CD4-positive, alpha-beta T cell treated with Interleukin-21 for 1 hour (primary cell): ENCODE measurements at regions not wholly inside any gene's neighbourhood (a gene's known extent, or its start where the extent isn't known, plus 50 kb on each side); places are given as distances from the start of the nearest gene placed in this dataset.

Experiments
- DNase-seq: peaks from one replicate; pipeline ENCODE4 v3.0.0-alpha.2; 2020

DNA sequence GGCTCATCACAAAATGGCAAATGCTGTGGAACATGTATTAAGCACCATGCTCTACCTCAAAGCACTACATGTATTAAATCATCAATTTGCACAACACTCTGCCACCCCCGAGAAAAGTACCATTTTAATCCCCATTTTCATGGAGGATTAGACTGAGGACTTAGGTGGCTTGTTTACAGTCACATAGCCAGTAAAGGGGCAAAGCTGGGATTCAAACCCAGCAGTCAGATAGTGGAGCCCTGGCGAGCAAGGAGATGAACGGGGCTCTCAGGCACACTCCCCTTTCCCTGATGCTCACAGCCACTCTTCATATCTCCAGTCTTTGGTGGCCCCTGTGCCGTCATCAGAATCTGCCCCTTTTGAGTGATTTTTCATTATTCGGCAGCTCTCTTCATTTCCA lies 262.9 kb downstream of the DIRAS2 start:
- DNase-seq, result no peak

DNA sequence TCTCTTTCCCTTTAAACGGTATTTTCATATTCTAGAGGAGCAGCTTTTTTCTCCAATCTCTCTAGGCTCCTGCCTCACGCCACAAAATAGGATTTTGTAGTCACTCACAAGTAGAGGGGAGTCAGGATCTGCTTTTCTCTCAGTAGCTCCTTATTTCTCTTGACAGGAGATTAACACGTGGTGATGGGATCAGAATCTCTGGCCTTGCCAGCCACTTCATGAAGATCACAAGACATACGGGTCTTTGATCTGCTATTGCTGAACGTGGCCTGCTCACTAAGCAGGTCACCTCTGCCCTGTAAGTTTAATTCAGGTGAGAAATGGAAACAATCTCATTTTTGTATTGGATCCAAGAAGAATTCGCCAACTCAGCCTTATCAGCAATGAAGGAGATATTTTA lies 257.5 kb downstream of the DIRAS2 start:
- no peak for DNase-seq

DNA sequence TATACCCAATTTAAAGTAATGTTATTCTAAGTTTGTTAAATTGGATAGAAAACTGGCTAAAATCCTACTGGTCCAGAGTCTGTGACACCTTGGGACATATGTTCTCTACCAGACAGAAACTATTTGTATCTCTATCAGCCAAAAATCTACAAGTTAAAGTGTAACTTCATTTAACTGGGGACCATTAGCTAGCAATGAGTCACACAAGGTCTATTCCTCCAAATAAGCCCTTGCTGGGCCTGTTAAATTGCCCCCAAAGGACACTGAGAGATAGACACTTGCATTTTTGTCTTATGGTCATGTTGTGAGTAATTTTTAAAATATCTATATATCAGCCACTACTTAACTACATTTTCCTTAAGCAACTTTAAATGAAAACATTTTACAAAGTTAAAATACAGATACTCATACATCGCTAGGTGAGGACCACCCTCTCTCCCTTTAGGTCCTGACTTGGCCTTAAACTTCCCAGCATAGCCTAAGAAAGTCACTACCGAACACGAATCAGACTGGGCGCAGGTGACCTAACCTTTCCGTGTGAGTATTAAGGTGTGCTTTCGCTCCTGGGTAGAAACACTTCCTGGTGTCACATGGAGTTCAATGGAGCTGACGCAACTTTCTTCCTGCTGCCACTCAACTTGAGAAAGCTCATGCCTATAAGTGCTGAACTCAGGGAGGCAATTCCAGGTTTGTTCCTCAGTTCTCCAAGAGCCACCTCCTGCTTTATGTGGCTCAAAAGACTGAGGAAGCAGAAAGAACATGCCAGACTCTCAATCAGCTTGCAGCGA lies 249.1 kb downstream of the DIRAS2 start:
- no peak for DNase-seq

DNA sequence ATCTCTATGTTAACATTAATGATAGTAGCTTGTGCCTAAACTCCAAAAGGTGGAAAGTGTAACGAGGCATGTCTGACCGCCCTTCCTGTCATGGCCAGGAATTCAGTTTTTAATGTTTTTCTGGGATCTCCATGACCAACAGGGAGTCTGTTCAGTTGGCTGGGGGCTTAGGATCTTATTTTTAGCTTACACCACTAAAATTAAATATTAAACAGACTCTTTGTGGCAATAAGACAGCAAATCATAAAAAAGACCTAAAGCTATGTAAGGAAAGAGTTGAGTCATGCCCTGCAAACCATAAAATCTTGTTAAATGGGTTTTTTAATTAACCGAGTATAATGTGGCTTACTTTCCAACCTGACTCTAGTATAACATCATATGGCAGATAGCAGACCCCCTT lies 247.8 kb downstream of the DIRAS2 start:
- no peak for DNase-seq

GRCh38 chr9:90400091-90400490 lies 242.5 kb downstream of the DIRAS2 start:
- no peak for DNase-seq

GRCh38 chr9:90408659-90409058 lies 234.0 kb downstream of the DIRAS2 start:
- no peak for DNase-seq

GRCh38 chr9:90419221-90419851 lies 223.3 kb downstream of the DIRAS2 start:
- DNase-seq, result no peak

DNA sequence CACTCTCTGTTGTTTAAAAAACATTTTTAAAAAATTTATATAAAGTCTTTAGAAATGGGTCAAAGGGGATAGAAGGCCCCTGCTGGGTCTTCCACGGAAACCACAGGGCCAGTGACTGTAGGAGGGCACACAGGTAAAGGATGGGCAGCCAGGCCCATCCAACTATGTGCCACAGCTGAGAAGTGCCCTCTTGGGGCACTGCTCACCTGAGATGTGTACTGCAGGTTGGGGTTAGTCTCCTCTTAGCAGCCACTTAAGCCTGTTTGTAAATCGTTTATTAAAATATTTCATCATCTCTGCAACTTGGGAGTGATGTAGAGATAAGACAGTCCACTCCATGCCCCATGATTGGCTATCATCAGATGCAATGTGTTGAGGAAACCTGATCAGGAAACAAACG lies 222.4 kb downstream of the DIRAS2 start:
- DNase-seq, result no peak

GRCh38 chr9:90420768-90421513 lies 221.7 kb downstream of the DIRAS2 start:
- DNase-seq, result no peak

DNA sequence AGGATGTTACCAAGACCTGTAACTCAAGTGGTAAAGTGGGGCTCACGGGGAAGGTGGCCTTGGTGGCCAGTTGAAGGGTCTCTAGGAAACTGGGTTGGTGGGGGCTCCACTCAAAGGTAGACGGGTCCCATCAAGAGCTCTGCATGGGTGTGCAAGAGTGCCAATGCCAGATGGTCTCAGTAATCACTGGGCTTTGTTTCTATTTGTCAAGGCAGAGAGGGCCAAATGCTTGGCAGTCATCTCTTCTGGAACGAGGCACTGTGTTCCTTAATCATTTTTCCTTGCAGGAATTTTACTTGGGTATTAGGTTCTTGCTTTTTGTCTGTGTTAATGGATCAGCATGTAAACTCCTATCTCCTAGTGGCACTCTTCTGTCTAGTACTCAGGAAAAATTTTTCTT lies 220.8 kb downstream of the DIRAS2 start:
- no peak for DNase-seq

- DNase-seq, result no peak
Measured at GRCh38 chr9:90423661-90424193, 218.9 kb downstream of the DIRAS2 start.

- DNase-seq, result no peak
Measured at GRCh38 chr9:90428517-90428916, 214.1 kb downstream of the DIRAS2 start.

GRCh38 chr9:90432951-90433350 lies 209.7 kb downstream of the DIRAS2 start:
- DNase-seq, result no peak

DNA sequence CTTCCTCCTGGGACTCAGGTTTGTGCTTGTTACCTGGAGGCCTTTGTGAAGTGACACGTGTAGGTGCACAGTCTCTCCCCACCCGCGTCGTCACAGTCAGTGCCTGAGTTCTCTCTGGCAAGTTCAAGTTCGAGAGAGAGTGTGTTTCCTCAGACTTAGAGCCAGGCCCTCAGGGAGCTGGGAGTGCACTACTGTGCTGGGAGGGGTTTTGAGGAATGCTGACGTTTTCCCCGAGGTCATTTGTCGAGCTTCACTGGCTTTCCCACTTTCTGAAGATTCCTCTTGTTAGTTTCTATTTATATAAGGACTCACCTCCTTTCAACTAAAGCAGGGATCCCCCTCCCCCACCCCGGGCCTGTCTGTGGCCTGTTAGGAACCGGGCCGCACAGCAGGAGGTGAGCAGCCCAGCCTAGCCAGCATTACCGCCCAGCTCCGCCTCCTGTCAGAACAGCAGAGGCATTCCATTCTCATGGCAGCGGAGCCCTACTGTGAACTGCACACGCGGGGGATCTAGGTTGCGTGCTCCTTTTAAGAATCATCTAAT lies 209.2 kb downstream of the DIRAS2 start:
- no peak for DNase-seq

GRCh38 chr9:90441814-90442213 lies 200.8 kb downstream of the DIRAS2 start:
- DNase-seq, result no peak

GRCh38 chr9:90442723-90443122 lies 199.9 kb downstream of the DIRAS2 start:
- DNase-seq, result no peak

- no peak for DNase-seq
Measured at GRCh38 chr9:90444609-90445204, 197.9 kb downstream of the DIRAS2 start.

DNA sequence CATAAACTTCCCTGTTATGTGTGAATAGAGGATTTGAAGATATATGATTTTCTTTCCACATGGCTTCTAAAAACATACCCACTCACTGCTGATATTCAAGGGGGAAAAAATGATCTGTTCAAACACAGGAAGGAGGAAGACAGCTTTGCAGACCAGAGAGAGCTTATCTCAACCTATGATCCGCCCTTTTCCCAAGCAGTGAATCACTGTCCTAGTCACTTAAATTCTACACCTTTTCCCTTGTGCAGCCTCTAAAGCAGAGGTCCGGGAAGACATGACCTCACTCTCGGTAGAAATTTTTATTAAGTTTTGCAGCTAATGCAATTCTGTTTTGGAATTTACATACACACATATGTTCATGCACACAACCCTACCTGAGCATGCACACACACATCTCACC lies 197.2 kb downstream of the DIRAS2 start:
- DNase-seq, result no peak

DNA sequence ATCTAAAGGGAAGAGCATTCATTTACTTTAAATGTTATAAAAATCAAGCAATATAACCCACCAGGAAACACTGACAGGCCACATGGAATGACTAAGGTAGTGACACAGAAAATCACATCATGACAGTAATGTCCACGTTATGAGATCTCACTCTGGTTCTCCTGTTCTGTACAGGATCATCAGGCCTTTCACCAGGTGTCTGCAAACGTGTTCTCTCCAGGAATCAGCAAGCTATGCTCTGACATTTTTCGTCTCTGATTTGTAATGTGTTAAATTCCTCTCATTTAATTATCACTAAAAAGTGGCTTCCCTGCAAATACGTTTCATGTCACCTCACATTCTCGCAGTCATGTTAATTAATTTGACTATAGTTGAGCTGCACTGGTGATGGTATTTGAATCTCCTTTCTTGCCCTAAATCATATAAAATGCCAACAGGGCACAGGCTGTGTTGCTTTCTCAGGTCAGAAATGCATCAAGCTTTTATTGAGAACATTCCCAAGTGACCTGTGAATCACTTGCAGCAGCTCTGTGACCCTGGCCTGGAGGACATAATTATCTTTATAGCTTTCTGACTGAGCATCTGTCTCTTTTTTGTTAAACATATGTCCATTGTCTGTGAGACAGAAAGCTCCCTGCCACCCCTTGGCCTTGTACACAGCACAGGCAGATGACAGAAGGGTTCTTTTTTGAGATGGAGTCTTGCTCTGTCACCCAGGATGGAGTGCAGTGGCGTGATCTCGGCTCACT lies 196.2 kb downstream of the DIRAS2 start:
- no peak for DNase-seq

GRCh38 chr9:90447773-90448172 lies 194.9 kb downstream of the DIRAS2 start:
- no peak for DNase-seq

- no peak for DNase-seq
Measured at GRCh38 chr9:90449213-90449925, 193.3 kb downstream of the DIRAS2 start.

DNA sequence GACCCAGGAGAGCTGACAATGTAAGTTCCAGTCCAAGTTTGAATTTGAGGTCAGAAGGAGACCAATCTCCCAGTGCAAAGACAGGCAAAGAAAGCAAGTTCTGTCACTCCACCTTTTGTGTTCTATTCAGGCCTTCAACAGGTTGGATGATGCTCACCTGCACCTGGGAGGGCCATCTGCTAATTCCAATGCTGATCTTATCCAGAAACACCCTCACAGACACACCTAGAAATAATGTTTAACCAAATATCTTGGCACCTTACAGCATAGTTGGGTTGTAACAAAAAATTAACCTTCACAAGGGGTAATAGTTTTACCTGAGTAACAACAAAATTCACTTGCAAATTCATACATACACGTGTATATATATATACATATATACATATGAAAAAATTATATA lies 190.8 kb downstream of the DIRAS2 start:
- DNase-seq, result no peak
